ENCODE measurements at regions not wholly inside any gene's neighbourhood (a gene's known extent, or its start where the extent isn't known, plus 50 kb on each side); places are given as distances from the start of the nearest gene placed in this dataset.

- Histone ChIP-seq H3K79me2 (ENCODE audit: insufficient read depth, low read depth, low read length) (no peaks in the 10 kb centered on the region), H4K20me1 (ENCODE audit: insufficient read depth, low read length) (no peaks in the 10 kb centered on the region), H2AFZ (ENCODE audit: low read length) (no peak overlapping the region), H3K9me2 (ENCODE audit: insufficient read depth, low read length) (no peaks in the 10 kb centered on the region), H3K27ac (ENCODE audit: low read depth, low read length, poor library complexity, severe bottlenecking) (no peak overlapping the region), H3K4me2 (ENCODE audit: low read length) (no peak overlapping the region), H3K9me3 (ENCODE audit: low read length) (no peaks in the 10 kb centered on the region), H3K4me1 (ENCODE audit: insufficient read depth, low read length, poor library complexity, severe bottlenecking) (no peaks in the 10 kb centered on the region), H3K4me3 (ENCODE audit: low read depth, low read length, poor library complexity, severe bottlenecking) (no peak overlapping the region), H3K36me3 (ENCODE audit: insufficient read depth, low read length) (no peaks in the 10 kb centered on the region)
- no peak for TF ChIP-seq CTCF (conservative IDR thresholded peaks at IDR 0.05; ENCODE audit: low read length)
- intact Hi-C loops (cut with micrococcal nuclease; ENCODE audit: unreplicated experiment): no loop called here
- no peak for DNase-seq (ENCODE audit: low spot score)
- CTCF ChIA-PET (ENCODE audit: unreplicated experiment): no interaction called here
- POLR2A ChIA-PET: interaction anchor here (0.5 kb wide), 1 partner anchor 54 kb away, joined by 3 read pairs; no protein-coding TSS in a partner anchor
- no TSS peak for BruUV-seq (replicated peaks)
Observed at GRCh38 chr10:130905921-130906320, 405.6 kb downstream of the TCERG1L start.

DNA sequence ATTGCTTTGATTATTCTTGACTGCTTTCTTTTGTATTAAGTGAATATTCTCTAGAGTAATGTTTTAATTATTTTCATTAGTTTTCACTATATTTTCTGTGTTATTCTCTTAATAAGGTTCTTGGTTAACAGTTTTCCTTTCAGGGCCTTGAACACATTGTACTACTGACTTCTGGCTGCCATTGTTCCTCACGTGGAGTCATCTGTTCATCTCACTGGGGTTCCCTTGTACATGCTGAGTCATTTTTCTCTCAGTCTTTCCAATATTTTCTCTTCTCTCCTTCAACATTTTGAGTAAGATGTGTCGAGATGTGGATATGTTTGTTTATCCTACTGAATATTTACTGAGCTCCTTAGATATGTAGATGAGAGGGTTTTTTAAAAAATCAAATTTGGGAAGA, 400.7 kb downstream of the TCERG1L start:
- H3K4me2 ChIP-seq (ENCODE audit: low read length): no peak overlapping the region
- no peak overlapping the region for H3K4me3 ChIP-seq (ENCODE audit: low read depth, low read length, poor library complexity, severe bottlenecking)
- POLR2A ChIA-PET: no interaction called here
- TF ChIP-seq EZH2phosphoT487 (IDR thresholded peaks at IDR 0.05; ENCODE audit: borderline replicate concordance, low read depth, low read length) (no peak), CTCF (conservative IDR thresholded peaks at IDR 0.05; ENCODE audit: low read length) (no peak)
- no TSS peak for BruUV-seq (replicated peaks)
- no peaks in the 10 kb centered on the region for H4K20me1 ChIP-seq (ENCODE audit: insufficient read depth, low read length)
- H3K9me3 ChIP-seq (ENCODE audit: low read length): no peaks in the 10 kb centered on the region; the same call in 1 of the 2 replicates
- DNase-seq (ENCODE audit: low spot score): no peak
- H3K27ac ChIP-seq (ENCODE audit: low read depth, low read length, poor library complexity, severe bottlenecking): no peak overlapping the region
- H3K36me3 ChIP-seq (ENCODE audit: insufficient read depth, low read length): no peaks in the 10 kb centered on the region
- no peaks in the 10 kb centered on the region for H3K4me1 ChIP-seq (ENCODE audit: insufficient read depth, low read length, poor library complexity, severe bottlenecking)
- H3K79me2 ChIP-seq (ENCODE audit: insufficient read depth, low read depth, low read length): no peaks in the 10 kb centered on the region
- CTCF ChIA-PET (ENCODE audit: unreplicated experiment): no interaction called here
- H2AFZ ChIP-seq (ENCODE audit: low read length): no peak overlapping the region
- intact Hi-C loops (cut with micrococcal nuclease; ENCODE audit: unreplicated experiment): no loop called here
- no peaks in the 10 kb centered on the region for H3K9me2 ChIP-seq (ENCODE audit: insufficient read depth, low read length)

GRCh38 chr10:130913844-130914243, 397.7 kb downstream of the TCERG1L start:
- no TSS peak for BruUV-seq (replicated peaks)
- Histone ChIP-seq H3K4me2 (ENCODE audit: low read length) (no peak overlapping the region), H3K36me3 (ENCODE audit: insufficient read depth, low read length) (no peaks in the 10 kb centered on the region), H3K4me3 (ENCODE audit: low read depth, low read length, poor library complexity, severe bottlenecking) (no peak overlapping the region), H2AFZ (ENCODE audit: low read length) (no peak overlapping the region), H3K27ac (ENCODE audit: low read depth, low read length, poor library complexity, severe bottlenecking) (no peak overlapping the region), H3K79me2 (ENCODE audit: insufficient read depth, low read depth, low read length) (no peaks in the 10 kb centered on the region), H3K9me2 (ENCODE audit: insufficient read depth, low read length) (no peaks in the 10 kb centered on the region), H3K9me3 (ENCODE audit: low read length) (no peaks in the 10 kb centered on the region; the same call in 1 of the 2 replicates), H3K4me1 (ENCODE audit: insufficient read depth, low read length, poor library complexity, severe bottlenecking) (no peaks in the 10 kb centered on the region), H4K20me1 (ENCODE audit: insufficient read depth, low read length) (no peaks in the 10 kb centered on the region)
- ChIA-PET POLR2A (no interaction called here), CTCF (ENCODE audit: unreplicated experiment) (no interaction called here)
- TF ChIP-seq CTCF (conservative IDR thresholded peaks at IDR 0.05; ENCODE audit: low read length) (no peak), EZH2phosphoT487 (IDR thresholded peaks at IDR 0.05; ENCODE audit: borderline replicate concordance, low read depth, low read length) (no peak)
- no peak for DNase-seq (ENCODE audit: low spot score)
- intact Hi-C loops (cut with micrococcal nuclease; ENCODE audit: unreplicated experiment): no loop called here
